NOMO-1 (cell line): ENCODE measurements at regions not wholly inside any gene's neighbourhood (a gene's known extent, or its start where the extent isn't known, plus 50 kb on each side); places are given as distances from the start of the nearest gene placed in this dataset.

Experiments
- DNase-seq, 2 experiments: peaks; one replicate each; lab custom pipeline; 2025; ENCODE audit not compliant: unreplicated experiment in 2 of 2; lab: John Stamatoyannopoulos, UW

GRCh38 chr18:77969972-77970371 lies 720.3 kb downstream of the GALR1 start:
- no peak for DNase-seq

GRCh38 chr18:77970814-77971213 lies 721.2 kb downstream of the GALR1 start:
- DNase-seq, result no peak

GRCh38 chr18:77973745-77974144 lies 724.1 kb downstream of the GALR1 start:
- DNase-seq, result no peak

- no peak for DNase-seq
These were observed 724.7 kb downstream of the GALR1 start for GRCh38 chr18:77974329-77974728.

GRCh38 chr18:77977331-77977730 lies 727.7 kb downstream of the GALR1 start:
- DNase-seq, result no peak

GRCh38 chr18:77980275-77980674 lies 730.6 kb downstream of the GALR1 start:
- DNase-seq, result no peak

GRCh38 chr18:77981874-77982273 lies 732.2 kb downstream of the GALR1 start:
- DNase-seq, result no peak

GRCh38 chr18:77983270-77983669 lies 733.6 kb downstream of the GALR1 start:
- DNase-seq, result no peak

GRCh38 chr18:77984178-77984577 lies 734.5 kb downstream of the GALR1 start:
- no peak for DNase-seq

GRCh38 chr18:77984833-77985232 lies 735.2 kb downstream of the GALR1 start:
- DNase-seq, result no peak

- DNase-seq, result no peak
These were observed 736.1 kb downstream of the GALR1 start for GRCh38 chr18:77985526-77986281.

- DNase-seq, result no peak
These were observed 740.5 kb downstream of the GALR1 start for GRCh38 chr18:77990131-77990530.

- DNase-seq, result no peak
These were observed 741.3 kb downstream of the GALR1 start for GRCh38 chr18:77990901-77991300.

GRCh38 chr18:77992057-77992456 lies 742.4 kb downstream of the GALR1 start:
- no peak for DNase-seq

GRCh38 chr18:77993188-77993981 lies 743.7 kb downstream of the GALR1 start:
- no peak for DNase-seq

- no peak for DNase-seq
These were observed 745.9 kb downstream of the GALR1 start for GRCh38 chr18:77995593-77995992.

- DNase-seq, result no peak
These were observed 747.1 kb downstream of the GALR1 start for GRCh38 chr18:77996737-77997136.

GRCh38 chr18:78001811-78002210 lies 752.2 kb downstream of the GALR1 start:
- DNase-seq, result no peak

- DNase-seq, result no peak
These were observed 756.5 kb downstream of the GALR1 start for GRCh38 chr18:78006006-78006773.

- no peak for DNase-seq
These were observed 757.2 kb downstream of the GALR1 start for GRCh38 chr18:78006774-78007260.

- no peak for DNase-seq
These were observed 760.7 kb downstream of the GALR1 start for GRCh38 chr18:78010363-78010762.
